HG02981 (cell line): ENCODE measurements at regions not wholly inside any gene's neighbourhood (a gene's known extent, or its start where the extent isn't known, plus 50 kb on each side); places are given as distances from the start of the nearest gene placed in this dataset.

Experiments used
- ATAC-seq: cut with Tn5 transposase; IDR thresholded peaks from one replicate; pipeline ENCODE4 v1.9.1; 2021; ENCODE audit warnings: mild to moderate bottlenecking, moderate library complexity; ENCODE audit not compliant: unreplicated experiment

DNA sequence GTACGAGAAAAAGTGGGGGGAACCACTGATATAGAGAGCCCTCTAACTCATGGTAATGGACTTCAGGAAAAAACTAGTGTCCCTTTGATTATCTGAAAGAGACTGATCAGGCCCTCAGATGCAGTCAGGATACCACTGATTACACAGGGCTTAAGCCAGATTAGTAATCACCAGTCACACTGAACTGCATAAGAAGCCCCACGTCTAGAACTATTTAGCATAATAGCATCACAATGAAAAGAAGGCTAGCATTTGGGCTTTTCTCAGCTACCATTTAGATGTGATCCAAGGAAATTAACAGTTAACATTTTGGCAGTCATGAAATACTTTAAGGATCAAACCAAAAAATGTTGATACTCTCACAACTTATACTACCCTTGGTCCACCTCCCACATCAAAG, 813.1 kb upstream of the POU3F3 start:
- no peak for ATAC-seq

DNA sequence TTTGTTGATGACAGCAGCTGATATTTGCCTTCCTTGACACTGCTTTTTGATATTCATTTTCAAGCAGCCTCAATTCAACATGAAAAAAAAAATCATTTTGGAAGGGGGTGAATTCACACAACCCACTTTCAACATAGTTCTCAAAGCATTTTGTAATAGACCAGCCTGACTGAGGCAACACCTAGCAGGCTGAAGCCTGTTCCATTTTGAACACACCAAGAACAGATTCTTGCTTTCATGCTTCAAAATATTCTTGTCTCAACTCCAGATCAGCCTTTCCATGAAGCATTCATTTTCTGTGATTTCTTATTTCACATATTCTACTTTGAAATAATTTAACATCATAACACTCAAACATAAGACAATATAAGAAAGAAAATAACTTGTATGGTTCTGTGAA, 812.6 kb upstream of the POU3F3 start:
- no peak for ATAC-seq

DNA sequence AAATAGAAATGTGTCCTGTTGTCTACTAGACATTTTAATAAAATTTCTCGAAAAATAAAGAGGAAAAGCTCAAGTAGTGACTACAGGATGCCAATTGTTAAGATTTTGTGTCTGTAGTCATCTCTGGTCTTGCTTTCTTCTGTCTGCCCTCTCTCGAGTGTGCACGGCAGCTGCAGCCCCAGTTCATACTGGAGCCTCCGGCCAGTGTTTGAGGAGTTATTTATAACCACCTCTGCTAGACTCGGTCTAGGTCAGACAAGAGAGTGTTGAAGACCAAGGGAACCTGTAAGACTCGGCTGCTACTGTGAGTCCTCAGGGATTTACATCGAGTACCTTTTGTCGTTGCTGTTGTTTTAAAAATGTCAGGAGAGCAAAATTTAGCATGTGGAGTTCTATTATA, 810.1 kb upstream of the POU3F3 start:
- no peak for ATAC-seq

DNA sequence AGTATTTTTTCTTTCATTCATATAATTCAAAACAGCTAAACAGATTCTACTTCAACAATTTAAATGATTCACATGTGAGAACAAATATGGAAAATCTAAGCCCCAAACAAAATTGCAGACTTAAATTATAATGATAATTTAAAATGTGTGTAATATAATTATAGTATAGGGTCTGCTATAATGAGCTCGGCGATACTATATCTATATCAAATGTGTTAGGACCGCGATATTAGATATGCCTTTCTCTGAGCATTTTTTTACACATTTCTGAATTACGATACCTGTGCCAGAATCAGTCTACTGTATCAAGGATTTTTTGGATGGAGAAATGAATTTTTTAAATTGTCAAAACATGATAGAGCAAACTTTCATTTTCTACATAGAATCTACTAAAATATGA, 808.8 kb upstream of the POU3F3 start:
- ATAC-seq = no peak

DNA sequence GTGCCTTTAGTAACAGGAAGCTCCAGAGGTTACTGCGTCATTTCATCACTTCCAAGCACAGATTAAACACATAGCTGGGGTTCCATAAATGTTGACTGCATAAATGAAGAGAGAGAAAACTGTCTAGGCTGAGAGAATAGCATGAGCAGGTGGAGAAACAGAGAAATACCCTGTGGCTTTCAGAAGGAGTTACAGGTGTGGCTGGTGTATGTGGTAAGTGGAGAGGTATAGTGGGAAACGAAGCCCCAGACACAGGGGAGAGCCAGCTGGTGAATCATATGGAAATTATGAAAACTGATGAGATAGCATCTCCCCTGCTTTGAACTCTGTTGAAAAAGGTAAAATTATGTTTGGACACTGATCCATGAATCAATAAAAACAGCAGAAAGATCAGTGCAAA, 807.4 kb upstream of the POU3F3 start:
- ATAC-seq = no peak

DNA sequence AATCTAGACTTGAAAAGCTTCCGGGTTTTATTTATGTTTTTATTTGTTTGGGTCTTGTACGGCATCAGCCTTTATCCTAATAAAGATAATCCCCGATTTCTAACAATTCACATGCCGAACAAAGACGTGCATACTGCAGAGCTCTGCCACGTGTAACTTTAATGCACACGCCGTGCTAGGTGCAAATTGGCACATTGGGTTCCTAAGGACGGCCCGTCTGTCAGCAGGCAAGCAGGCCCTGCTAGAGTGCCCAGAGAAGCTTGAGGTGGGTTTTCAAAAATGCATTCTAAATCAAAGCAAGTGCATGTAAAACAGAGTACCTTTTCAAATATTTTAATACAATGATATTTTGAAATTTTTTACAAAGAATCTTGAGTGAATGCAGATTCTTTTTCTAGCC, 806.4 kb upstream of the POU3F3 start:
- ATAC-seq = no peak

DNA sequence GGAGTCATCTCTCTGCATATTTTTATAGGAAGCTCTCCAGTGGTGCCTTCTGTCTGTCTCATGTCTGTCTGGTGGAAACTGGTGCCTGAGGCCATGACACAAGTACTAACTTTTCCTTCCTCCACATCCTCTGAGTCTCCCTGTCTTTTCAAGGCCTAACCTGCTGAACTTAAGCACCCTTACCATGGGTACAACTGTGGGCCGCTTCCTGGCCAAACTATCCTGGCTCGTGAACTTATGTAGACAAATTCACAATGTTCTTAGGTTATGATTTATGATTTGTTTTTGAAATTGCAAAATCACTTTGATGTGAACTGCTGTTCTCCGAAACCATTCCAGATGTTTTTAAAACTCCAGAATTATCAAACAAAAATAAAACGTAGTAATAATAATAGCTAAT, 804.5 kb upstream of the POU3F3 start:
- ATAC-seq = no peak

DNA sequence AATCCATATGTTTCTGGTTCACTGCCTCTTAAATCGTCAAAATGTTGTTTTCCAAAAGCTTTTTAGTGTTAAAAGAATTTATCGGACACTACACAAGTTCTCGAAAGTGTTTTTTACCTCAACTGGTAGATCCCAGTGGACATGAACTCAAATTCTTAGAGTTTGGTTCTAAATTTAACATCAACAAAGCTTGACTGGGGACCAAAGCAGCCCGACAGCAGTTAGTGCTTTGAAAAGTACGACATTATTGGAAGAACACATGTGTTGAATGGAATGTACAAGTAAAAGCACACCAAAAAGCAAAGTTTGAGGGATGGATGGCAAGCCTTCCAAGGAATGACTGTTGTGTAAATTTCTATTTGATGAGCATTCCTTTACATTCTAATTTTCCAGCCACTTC, 803.9 kb upstream of the POU3F3 start:
- no peak for ATAC-seq

DNA sequence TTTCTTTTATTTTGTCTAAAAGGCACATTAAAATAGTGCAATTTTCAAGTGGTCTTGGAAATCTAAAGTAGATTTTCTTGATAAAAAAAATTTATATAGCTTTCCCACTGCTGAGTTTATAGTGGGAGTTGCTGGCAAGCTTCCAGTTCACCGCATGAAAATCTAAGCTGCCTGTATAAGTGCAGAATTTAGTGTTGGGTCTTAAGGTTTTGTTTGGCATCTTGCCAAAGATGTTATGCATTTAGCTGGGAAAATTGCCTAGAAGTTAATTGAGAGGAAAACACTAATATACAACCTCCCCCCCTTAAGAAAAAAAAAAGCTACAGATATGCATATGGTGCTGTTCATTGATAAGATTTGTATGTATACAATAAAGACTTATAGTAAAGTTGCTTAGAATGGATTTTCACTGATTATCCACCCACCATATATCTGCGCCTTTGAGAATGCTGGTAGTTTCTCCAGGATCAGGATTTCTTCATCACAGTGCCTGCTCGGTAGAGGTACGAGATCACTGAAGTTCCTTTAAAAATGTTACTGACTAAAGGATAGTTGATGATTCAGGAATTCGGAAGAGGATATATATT, 803.2 kb upstream of the POU3F3 start:
- ATAC-seq = no peak

DNA sequence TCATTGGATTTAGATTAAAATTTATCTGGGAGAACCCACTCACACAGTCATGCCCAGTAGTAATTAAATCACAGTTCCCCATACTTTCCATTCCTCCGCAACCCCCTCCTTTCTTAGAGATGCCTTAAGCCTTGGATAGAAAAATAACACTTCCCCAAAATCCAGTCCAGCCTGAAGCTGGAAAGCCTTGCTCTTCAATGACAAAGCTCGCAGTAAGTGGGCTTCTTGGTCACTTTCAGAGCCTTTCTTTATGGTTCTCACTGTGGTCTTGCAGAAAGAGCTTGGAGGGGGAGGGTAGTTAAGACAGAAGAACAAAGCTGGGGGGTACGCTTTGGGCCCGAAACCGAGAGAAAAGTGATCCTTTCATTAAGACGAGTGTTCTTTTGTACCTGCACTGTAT, 802.1 kb upstream of the POU3F3 start:
- ATAC-seq = no peak

DNA sequence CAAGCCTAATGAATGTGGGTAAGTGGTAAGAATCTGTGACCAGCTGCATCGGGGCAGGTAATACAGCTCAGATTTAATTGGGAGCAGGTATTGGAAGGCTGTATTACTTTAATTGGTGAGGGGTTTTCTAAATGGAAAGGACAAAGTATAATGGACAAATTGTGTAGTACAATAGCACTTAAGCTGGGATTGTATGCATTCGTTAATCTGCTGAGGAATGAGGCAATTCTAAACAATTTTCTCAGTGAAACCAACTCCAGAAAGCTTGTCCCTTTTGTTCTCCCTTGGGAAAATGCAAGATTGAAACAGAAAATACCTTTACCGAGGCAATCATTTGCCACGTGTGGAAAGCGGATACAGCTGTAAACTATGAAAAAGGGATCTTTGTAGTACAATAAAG, 801.6 kb upstream of the POU3F3 start:
- ATAC-seq = no peak

DNA sequence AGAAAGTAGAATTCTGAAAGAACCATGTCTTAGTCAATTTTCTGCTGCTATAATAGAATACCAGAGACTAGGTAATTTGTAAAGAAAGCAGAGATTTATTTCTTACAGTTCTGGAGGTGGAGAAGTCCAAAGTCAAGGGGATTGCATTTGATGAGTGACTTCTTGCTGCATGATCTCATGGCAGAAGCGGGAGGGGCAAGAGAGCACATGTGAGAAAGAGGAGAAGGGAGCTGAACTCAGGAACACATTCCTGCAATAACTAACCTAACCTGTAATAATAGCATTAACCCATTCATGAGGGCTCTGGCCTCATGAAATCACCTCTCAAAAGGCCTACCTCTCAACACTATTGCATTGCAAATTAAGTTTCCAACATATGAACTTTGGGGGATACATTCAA, 797.5 kb upstream of the POU3F3 start:
- ATAC-seq = no peak

DNA sequence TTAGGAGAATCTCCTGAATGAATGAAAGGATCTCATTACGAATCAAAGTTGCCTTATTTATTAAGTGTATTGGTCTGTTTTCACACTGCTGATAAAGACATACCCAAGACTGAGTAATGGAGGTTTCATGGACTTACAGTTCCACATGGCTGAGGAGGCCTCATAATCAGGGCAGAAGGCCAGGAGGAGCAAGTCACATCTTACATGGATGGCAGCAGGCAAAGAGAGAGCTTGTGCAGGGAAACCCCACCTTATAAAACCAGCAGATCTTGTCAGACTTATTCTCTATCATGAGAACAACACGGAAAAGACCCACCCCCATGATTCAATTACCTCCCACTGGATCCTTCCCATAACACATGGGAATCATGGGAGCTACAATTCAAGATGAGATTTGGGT, 785.2 kb upstream of the POU3F3 start:
- no peak for ATAC-seq

DNA sequence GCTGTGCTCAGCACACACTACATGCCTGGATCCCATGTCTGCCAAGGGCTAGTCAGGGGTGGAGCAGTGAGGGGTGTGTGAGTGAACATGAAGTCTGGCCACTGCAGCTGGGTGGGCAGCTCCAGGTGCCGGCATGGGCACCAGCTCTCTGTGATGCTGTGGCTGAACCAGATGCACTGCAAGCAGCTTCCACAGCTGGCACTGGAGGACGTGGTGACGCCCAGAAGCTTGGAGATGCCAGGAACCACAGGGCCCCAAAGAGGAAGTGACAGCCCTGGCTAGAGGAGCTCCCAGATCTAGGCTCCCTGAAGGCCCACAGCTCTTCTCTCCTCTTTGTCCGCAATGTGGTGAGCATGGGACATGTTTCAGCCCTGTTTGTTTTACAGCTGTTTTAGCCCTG, 776.3 kb upstream of the POU3F3 start:
- no peak for ATAC-seq

DNA sequence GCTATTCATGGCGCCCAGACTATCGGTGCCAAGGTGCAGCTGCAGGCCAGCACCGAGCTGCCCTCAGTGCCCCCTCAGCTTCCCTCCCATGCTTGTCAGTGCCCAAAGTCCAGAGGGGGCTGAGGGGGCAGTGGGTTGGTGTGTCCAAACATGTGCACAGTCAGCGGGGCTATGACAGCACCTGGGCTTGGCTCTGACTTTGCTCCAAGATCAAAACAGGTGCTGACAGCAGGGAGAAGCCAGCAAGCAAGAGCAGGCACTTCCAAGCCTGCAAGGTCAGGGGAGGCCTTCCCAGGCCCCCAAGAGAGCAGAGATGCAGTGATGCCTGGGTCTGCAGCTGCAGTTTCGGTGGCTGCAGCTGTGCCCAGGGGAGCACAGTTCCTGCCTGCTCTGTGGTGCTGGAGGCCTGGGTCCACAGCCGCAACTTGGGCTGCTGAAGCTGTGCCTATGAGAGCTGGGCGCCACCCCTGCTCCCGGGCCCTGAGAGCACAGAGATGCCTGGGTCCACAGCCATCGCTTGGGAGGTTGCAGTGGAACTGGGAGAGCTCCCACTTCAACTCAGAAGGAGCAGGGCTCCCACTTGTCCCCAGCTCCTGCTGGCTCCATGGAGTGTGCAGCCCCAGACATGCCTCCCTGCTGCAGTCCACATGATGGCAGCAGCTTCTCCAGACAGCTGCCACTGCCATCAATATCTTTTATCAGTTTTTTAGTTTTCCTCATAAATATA, 775.3 kb upstream of the POU3F3 start:
- no peak for ATAC-seq

DNA sequence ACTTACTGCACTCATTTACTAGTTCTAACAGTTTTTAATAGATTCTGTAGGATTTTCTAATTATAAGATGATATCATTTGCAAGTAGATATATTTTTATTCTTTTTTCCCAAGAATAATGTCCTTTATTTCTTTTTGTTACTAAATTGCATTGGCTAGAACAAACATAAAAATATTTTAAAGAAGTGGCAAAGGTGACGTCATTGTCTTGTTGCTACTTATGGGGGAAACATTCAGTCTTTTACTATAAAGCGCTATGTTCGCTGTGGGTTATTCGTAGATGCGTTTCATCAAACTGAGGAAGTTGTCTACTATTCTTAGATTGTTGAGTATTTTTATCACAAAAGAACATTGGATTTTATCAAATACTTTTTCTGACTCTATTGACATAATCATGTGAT, 765.2 kb upstream of the POU3F3 start:
- ATAC-seq = no peak

DNA sequence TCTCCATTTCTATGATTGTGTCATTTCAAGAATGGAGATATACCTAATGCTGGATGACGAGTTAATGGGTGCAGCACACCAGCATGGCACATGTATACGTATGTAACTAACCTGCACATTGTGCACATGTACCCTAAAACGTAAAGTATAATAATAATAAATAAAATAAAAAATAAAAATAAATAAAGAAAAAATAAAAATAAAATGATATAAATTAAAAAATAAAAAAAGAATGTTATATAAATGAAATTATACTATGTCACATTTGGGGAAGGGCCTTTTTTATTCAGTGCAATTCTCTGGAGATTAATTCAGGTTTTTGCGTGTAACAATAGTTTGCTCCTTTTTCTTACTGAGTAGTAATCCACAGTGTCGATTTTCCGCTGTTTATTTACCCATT, 763.5 kb upstream of the POU3F3 start:
- ATAC-seq = no peak

DNA sequence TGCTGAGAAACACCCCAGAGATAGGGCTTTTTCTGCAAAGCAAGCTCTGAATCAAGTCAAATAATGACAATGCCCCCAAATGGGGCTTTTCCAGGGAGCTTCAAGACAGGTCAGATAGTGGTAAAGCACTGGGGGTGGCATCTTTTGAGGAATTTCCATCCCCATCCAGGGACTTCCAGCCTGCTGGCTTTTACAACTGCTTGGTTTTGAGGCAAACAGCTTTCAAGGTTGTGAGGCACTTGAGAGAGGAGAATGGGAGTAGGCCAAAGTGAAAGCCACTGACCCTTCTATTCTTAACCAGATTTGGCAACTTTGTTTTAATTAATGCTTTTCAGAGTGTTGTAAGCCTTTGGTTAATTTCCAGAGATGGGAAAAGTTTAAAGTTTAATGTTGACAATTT, 762.0 kb upstream of the POU3F3 start:
- ATAC-seq = no peak

DNA sequence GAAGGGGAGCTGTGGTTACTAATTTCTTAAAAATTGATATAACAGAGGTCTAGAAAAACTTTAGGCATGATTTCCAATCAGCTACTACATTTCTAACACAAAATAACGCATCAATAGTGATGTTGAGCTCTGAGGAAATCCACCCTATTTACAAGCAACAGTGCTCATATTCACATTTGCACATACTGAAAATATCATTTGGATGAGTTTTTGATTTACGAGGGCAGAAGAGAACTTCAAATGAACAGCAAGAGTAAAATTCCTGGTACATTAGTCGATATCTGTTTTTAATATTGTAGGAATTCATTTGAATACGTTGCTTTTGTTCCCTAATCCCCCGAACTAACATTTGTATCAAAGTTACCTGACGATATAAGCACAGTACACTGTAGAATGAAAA, 761.0 kb upstream of the POU3F3 start:
- ATAC-seq = no peak

DNA sequence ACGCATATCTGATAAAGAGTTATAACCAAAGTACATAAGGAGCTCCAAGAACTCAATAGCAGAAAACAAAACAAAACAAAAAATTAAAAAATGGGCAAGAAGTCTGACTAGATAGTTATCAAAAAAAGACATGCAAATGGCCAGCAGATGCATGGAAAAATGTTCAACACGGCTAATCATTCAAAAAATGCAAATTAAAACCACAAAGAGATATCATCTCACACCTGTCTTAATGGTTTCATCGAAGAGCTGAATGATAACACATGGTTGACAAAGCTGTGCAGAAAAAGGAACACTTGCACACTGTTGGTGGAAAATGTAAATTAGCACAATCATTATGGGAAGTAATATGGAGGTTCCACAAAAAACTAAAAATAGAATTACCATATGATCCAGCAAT, 751.3 kb upstream of the POU3F3 start:
- no peak for ATAC-seq

DNA sequence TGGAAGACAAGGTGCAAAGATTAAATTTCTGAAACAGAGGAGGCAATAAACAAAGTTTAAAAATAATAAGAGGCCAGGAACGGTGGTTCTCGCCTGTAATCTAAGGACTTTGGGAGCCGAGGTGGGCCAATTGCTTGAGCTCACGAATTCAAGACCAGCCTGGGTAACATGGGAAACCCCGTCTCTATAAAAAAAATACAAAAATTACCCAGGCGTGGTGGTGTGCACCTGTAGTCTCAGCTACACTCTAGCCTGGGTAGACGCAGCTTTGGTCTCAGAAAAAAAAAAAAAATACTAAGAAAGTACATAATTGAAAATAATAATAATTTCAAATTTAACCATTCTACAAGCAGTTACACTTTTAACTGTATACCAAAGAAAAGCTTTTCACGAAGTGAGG, 744.6 kb upstream of the POU3F3 start:
- no peak for ATAC-seq

DNA sequence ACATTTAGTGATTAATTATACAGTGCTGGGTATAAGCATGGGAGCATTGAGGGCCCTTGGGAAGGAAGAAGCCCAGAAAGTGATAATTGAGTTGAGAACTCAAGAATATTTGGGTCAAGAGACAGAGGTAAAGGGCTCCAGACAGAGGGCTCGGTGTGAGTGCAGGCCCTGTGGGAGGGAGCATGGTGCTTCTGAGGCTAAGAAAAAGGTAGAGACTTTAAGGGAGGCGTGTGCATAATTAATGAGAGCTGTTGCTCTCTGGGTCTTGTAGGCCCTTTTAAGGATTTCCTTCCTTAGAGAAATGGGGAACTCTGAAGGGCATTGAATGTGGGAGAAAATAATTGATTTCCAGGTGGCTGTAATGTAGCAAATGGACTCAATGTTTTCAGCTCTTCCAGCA, 735.0 kb upstream of the POU3F3 start:
- ATAC-seq = no peak

DNA sequence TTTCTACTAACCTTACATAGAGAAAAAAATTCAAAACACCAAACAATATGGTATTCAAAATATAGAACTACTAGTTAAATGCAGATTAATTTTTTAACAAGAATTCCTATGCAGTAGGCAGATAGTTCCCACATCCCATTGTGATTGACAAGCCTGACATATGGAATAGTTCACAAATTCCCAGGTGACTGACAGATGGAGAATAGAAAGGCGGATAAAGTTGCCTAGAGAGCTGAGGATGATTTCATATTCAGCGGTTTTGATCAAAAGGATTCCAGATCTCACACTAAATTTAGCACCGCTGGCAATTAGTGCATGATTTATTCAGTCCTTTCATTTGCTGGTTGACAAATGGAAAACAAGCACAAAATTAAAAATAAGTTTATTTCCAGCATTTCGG, 733.7 kb upstream of the POU3F3 start:
- ATAC-seq = no peak
